Fibroblast of the aortic adventitia (primary cell): ENCODE measurements at regions not wholly inside any gene's neighbourhood (a gene's known extent, or its start where the extent isn't known, plus 50 kb on each side); places are given as distances from the start of the nearest gene placed in this dataset.

ENCODE experiments used
- DNase-seq: peaks from one replicate; pipeline ENCODE4 v3.0.0-alpha.2; 2010; ENCODE audit warnings: low read depth
- H3K4me3 ChIP-seq: 2 replicates; pipeline ENCODE4 v1.5.1; 2011; ENCODE audit warnings: low read depth, mild to moderate bottlenecking, control low read depth, low read length, moderate library complexity
- CTCF ChIP-seq: IDR thresholded peaks from 2 replicates; pipeline ENCODE4 v1.5.1; 2011; ENCODE audit warnings: mild to moderate bottlenecking, low read length, control low read depth, inconsistent platforms; ENCODE audit not compliant: insufficient read depth

GRCh38 chr12:31867292-31867691, 91.9 kb upstream of the RESF1 start:
- no peak for DNase-seq
- H3K4me3 ChIP-seq: no peak overlapping the region
- TF ChIP-seq CTCF: no peak

DNA sequence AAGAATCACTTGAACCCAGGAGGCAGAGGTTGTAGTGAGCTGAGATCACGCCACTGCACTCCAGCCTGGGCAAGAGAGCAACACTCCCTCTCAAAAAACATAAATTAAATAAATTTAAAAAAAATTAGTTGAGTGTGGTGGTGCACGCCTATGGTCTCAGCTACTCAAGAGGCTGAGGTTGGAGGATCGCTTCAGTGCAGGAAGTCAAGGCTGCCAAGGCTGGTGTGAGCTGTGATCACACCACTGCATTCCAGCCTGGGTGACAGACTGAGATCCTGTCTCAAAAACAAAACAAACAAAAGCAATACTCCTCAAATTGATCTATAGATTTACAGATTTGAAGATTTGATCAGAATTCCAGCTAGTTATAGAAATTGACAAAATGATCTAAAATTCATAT, 92.7 kb upstream of the RESF1 start:
- DNase-seq: no peak
- H3K4me3 ChIP-seq: no peak overlapping the region
- TF ChIP-seq CTCF: no peak

DNA sequence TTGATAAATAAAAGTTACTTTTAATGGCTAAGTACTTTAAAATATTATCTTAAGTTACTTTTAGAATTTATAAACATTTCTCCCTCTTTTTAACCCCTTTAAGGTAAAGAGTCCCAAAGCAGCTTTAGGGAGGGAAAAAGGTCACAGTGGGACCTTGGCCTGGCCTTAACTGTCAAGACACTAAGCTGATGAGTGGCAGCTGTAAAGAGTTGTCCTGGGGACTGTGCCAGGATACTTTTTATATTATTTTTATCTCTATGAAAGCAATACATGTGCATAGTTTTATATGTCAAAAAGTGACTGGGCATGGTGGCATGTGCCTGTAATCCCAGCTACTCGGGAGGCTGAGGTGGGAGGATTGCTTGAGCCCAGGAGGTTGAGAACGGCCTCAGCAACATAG, 94.2 kb upstream of the RESF1 start:
- DNase-seq: no peak
- TF ChIP-seq CTCF: no peak

GRCh38 chr12:31861360-31861759, 97.9 kb upstream of the RESF1 start:
- no peak for DNase-seq
- no peak for TF ChIP-seq CTCF
- H3K4me3 ChIP-seq: no peak overlapping the region

More for the DNA sequence above, 94.2 kb upstream of the RESF1 start:
- no peak overlapping the region for H3K4me3 ChIP-seq

- no peak overlapping the region for H3K4me3 ChIP-seq
- no peak for TF ChIP-seq CTCF
- DNase-seq: no peak
Measured at GRCh38 chr12:31860401-31860800, 98.8 kb upstream of the RESF1 start.

GRCh38 chr12:31859232-31859977, 99.8 kb upstream of the RESF1 start:
- no peak for DNase-seq
- no peak for TF ChIP-seq CTCF
- no peak overlapping the region for H3K4me3 ChIP-seq

GRCh38 chr12:31855427-31855826, 103.8 kb upstream of the RESF1 start:
- no peak for TF ChIP-seq CTCF
- DNase-seq: no peak
- H3K4me3 ChIP-seq: no peak overlapping the region
